ENCODE measurements at regions not wholly inside any gene's neighbourhood (a gene's known extent, or its start where the extent isn't known, plus 50 kb on each side); places are given as distances from the start of the nearest gene placed in this dataset.

DNA sequence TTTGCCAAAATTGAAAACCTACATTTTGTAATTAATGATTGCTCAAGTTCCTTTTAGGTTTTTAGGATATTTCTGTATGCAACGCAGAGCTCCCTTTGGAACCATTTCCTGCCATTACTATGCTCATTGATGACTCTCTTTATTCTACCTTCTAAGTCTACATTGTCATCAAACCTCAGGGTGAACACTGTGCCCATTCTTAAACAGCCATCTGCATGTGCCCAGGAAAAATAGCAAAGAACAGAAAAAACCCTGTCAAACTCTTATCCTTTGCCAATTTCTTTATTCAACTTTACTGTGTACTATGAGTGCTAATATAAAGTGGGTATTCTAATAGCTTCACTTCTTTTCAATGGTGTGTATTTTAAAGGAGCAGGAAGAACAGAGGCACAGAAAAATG, 1455.9 kb downstream of the ADGRL3 start:
- no peaks in the 10 kb centered on the region for H3K36me3 Mint-ChIP-seq (ENCODE audit: low read depth)
- H3K9me2 ChIP-seq (ENCODE audit: insufficient read depth), result no peaks in the 10 kb centered on the region
- no peaks in the 10 kb centered on the region for H3F3A ChIP-seq (replicated peaks; ENCODE audit: low read depth)
- H3K27me3 ChIP-seq (ENCODE audit: insufficient read depth), result no peaks in the 10 kb centered on the region
- no peak overlapping the region for H3K27ac ChIP-seq (ENCODE audit: low read depth)
- no peak overlapping the region for H3K4me2 ChIP-seq
- peaks cover 3% of the 10 kb centered on the region; the same call in 2 of the 3 replicates for H3K4me1 Mint-ChIP-seq
- H3K9me3 Mint-ChIP-seq, result no peaks in the 10 kb centered on the region
- H3K4me1 ChIP-seq (ENCODE audit: insufficient read depth), result no peaks in the 10 kb centered on the region
- H2AFZ ChIP-seq, result no peak overlapping the region
- no peak for ATAC-seq
- H3K36me3 ChIP-seq (ENCODE audit: insufficient read depth), result no peaks in the 10 kb centered on the region
- H4K20me1 ChIP-seq (replicated peaks; ENCODE audit: insufficient read depth), result no peaks in the 10 kb centered on the region
- no peak overlapping the region for H3K4me3 ChIP-seq
- H3K27me3 Mint-ChIP-seq (ENCODE audit: insufficient read depth, low read depth, poor library complexity), result no peaks in the 10 kb centered on the region
- DNase-seq (ENCODE audit: low spot score), result no peak
- H3K27ac Mint-ChIP-seq, result no peak overlapping the region
- TF ChIP-seq NANOG (IDR thresholded peaks at IDR 0.05; ENCODE audit: borderline replicate concordance) (no peak), ZNF114 (CRISPR knock-in tag; IDR thresholded peaks at IDR 0.05) (no peak), EZH2 (IDR thresholded peaks at IDR 0.05; ENCODE audit: low read depth, unreplicated experiment) (no peak), CREB1 (CRISPR knock-in tag; IDR thresholded peaks at IDR 0.05; ENCODE audit: low read depth) (no peak), POLR2AphosphoS5 (IDR thresholded peaks at IDR 0.05; ENCODE audit: low read depth) (no peak), ZNF331 (CRISPR knock-in tag; IDR thresholded peaks at IDR 0.05; ENCODE audit: low read depth) (no peak), STAT1 (IDR thresholded peaks at IDR 0.05; ENCODE audit: unreplicated experiment) (no peak), EZH2phosphoT487 (IDR thresholded peaks at IDR 0.05; ENCODE audit: unreplicated experiment) (no peak)
- TF ChIP-seq, protein P1, sequence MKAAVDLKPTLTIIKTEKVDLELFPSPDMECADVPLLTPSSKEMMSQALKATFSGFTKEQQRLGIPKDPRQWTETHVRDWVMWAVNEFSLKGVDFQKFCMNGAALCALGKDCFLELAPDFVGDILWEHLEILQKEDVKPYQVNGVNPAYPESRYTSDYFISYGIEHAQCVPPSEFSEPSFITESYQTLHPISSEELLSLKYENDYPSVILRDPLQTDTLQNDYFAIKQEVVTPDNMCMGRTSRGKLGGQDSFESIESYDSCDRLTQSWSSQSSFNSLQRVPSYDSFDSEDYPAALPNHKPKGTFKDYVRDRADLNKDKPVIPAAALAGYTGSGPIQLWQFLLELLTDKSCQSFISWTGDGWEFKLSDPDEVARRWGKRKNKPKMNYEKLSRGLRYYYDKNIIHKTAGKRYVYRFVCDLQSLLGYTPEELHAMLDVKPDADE (IDR thresholded peaks at IDR 0.05), result no peak
- TF ChIP-seq, protein P2, sequence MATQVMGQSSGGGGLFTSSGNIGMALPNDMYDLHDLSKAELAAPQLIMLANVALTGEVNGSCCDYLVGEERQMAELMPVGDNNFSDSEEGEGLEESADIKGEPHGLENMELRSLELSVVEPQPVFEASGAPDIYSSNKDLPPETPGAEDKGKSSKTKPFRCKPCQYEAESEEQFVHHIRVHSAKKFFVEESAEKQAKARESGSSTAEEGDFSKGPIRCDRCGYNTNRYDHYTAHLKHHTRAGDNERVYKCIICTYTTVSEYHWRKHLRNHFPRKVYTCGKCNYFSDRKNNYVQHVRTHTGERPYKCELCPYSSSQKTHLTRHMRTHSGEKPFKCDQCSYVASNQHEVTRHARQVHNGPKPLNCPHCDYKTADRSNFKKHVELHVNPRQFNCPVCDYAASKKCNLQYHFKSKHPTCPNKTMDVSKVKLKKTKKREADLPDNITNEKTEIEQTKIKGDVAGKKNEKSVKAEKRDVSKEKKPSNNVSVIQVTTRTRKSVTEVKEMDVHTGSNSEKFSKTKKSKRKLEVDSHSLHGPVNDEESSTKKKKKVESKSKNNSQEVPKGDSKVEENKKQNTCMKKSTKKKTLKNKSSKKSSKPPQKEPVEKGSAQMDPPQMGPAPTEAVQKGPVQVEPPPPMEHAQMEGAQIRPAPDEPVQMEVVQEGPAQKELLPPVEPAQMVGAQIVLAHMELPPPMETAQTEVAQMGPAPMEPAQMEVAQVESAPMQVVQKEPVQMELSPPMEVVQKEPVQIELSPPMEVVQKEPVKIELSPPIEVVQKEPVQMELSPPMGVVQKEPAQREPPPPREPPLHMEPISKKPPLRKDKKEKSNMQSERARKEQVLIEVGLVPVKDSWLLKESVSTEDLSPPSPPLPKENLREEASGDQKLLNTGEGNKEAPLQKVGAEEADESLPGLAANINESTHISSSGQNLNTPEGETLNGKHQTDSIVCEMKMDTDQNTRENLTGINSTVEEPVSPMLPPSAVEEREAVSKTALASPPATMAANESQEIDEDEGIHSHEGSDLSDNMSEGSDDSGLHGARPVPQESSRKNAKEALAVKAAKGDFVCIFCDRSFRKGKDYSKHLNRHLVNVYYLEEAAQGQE (IDR thresholded peaks at IDR 0.05; ENCODE audit: unreplicated experiment), result no peak
- no peak overlapping the region for H3K4me3 Mint-ChIP-seq
- H3K79me2 ChIP-seq (replicated peaks; ENCODE audit: insufficient read depth), result no peaks in the 10 kb centered on the region

DNA sequence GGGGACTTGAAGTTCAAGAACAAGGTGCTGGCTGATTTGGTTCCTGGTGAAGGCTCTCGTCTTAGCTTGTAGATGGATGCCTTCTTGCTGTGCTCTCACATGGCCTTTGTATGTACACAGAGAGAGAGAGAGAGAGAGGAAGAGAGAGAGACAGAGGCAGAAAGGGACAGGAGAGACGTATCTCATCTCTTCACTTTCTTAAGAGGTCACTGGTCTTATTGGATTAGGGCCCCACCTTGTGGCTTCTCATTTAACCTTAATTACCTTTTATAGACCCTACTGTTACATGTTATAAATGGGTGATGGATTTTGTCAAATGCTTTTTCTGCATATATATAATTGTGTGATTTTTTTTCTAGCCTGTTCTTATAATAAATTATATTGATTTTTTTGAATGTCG, 1444.2 kb downstream of the ADGRL3 start:
- peaks cover 2% of the 10 kb centered on the region; the same call in 1 of the 3 replicates for H3K4me1 Mint-ChIP-seq
- H3K27ac Mint-ChIP-seq, result no peak overlapping the region
- H3K27me3 ChIP-seq (ENCODE audit: insufficient read depth), result no peaks in the 10 kb centered on the region
- DNase-seq (ENCODE audit: low spot score) (peak; percentile 76), ATAC-seq (peak; percentile 93)
- no peaks in the 10 kb centered on the region for H3K4me1 ChIP-seq (ENCODE audit: insufficient read depth)
- no peak overlapping the region for H3K4me2 ChIP-seq
- H2AFZ ChIP-seq, result peak overlapping the region; percentile 53; the same call in 1 of the 2 replicates
- no peak overlapping the region for H3K27ac ChIP-seq (ENCODE audit: low read depth)
- H3K27me3 Mint-ChIP-seq (ENCODE audit: insufficient read depth, low read depth, poor library complexity), result no peaks in the 10 kb centered on the region
- TF ChIP-seq, protein P3, sequence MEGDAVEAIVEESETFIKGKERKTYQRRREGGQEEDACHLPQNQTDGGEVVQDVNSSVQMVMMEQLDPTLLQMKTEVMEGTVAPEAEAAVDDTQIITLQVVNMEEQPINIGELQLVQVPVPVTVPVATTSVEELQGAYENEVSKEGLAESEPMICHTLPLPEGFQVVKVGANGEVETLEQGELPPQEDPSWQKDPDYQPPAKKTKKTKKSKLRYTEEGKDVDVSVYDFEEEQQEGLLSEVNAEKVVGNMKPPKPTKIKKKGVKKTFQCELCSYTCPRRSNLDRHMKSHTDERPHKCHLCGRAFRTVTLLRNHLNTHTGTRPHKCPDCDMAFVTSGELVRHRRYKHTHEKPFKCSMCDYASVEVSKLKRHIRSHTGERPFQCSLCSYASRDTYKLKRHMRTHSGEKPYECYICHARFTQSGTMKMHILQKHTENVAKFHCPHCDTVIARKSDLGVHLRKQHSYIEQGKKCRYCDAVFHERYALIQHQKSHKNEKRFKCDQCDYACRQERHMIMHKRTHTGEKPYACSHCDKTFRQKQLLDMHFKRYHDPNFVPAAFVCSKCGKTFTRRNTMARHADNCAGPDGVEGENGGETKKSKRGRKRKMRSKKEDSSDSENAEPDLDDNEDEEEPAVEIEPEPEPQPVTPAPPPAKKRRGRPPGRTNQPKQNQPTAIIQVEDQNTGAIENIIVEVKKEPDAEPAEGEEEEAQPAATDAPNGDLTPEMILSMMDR (conservative IDR thresholded peaks at IDR 0.05; ENCODE audit: low read depth in 2 of 2), result peak; percentile 65 to 75
- TF ChIP-seq, protein P2 (IDR thresholded peaks at IDR 0.05; ENCODE audit: unreplicated experiment), result no peak
- no peaks in the 10 kb centered on the region for H3K36me3 Mint-ChIP-seq (ENCODE audit: low read depth)
- no peaks in the 10 kb centered on the region for H3K79me2 ChIP-seq (replicated peaks; ENCODE audit: insufficient read depth)
- no peaks in the 10 kb centered on the region for H3F3A ChIP-seq (replicated peaks; ENCODE audit: low read depth)
- H3K9me2 ChIP-seq (ENCODE audit: insufficient read depth), result no peaks in the 10 kb centered on the region
- no peaks in the 10 kb centered on the region for H4K20me1 ChIP-seq (replicated peaks; ENCODE audit: insufficient read depth)
- H3K9me3 Mint-ChIP-seq, result no peaks in the 10 kb centered on the region
- no peak overlapping the region for H3K4me3 Mint-ChIP-seq
- H3K4me3 ChIP-seq, result no peak overlapping the region
- H3K36me3 ChIP-seq (ENCODE audit: insufficient read depth), result no peaks in the 10 kb centered on the region
